Islet precursor cell (in vitro differentiated cells): ENCODE measurements at regions not wholly inside any gene's neighbourhood (a gene's known extent, or its start where the extent isn't known, plus 50 kb on each side); places are given as distances from the start of the nearest gene placed in this dataset.

Experiments
- DNase-seq: peaks from one replicate; pipeline ENCODE4 v3.0.0-alpha.2; 2018

DNA sequence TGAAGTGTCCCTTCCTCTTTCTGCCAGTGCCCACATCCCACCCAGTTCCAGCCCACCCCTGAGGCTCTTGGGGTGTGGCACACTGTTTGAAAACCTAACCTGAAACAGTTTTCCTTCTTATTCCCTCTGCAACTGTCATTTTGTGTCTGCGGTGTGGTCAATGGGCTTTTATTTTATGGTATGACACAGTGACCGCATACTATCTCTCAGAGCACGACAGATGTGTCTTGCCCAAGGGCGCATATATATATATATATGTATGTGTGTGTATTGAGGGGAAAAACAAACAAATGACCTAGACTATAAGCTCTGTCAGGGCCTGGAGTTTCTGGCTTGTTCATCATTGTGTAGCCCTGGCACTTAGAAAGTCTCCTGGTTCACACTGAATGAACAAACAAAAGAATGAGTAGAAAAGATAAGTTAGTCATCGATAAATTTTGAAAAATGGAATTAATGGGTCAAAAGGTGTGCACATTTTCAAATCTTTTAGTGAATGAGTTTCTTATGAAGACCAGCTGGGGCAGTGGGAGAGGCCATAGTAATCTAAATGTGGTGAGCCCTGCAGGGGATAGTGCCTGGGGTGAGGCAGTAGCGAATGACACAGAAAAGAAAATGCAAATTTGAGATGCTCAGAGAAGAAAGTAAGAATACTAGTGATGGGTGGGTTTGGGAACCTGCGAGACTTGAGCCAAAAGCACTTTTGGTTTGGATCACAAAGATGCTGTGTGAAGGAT lies 198.4 kb downstream of the SNX10 start:
- DNase-seq, result no peak

DNA sequence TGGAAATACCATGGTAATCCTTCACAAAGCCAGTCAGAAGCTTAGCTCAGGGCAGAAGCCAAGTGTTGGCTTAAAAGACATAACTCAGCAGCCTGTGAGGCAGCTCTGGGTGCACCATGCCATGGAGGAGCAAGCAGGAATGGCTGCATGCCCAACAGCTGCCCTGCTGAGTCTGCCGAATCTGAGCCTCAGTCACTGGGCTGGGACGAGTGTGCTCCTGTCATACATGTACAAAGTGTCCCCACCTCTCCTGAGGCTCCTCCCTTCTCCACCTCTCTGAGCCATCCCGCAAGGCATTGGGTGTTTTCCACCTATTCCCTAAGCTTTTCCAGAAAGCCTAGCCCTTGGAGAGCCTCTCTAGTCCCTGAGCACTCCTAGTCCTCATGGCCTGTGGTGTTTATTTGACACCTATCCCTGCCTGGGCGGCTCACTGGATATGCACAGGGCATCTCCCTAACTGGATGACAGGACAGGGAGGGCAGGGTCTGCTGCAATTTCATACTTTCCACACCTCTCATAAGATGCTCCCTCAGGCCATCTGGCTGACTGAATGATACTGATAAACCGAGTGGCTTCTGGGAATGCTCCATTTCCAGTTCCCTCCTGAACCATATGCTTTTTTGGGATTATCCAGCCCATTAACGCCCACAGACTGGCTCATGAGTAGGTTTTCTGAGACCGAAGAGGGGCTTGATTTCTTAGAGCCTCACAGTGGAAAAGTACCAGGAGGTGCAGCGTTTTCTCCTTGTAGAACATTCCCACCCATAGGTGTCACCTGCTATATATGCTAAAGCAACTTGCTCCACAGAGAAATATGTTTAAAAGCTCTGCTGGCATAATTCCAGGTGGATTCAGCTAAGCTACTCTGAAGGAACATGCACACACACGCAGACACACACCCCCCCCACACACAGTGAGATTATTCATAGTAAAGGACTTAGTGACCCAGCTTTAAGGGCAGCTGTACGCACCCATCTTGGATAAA lies 199.3 kb downstream of the SNX10 start:
- DNase-seq, result no peak

DNA sequence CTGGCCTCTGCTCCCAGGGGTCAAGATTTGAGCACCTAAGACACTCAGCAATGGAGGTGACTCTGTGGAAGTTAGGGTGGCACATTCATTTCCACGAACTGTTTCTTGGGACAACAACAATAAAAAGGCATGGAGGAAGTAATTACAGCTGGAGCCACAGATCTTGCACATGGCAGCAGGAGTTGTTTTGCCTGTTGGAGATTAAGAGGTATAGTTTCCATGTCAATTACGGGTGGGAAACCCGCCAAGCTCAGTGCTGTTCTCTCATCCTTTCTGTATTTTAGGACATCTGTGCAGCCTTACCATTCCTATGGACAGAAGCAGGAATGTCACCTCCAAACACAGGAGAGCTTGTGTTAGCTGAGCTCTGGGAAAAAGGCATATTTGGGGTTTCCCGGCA lies 201.2 kb downstream of the SNX10 start:
- DNase-seq, result no peak

DNA sequence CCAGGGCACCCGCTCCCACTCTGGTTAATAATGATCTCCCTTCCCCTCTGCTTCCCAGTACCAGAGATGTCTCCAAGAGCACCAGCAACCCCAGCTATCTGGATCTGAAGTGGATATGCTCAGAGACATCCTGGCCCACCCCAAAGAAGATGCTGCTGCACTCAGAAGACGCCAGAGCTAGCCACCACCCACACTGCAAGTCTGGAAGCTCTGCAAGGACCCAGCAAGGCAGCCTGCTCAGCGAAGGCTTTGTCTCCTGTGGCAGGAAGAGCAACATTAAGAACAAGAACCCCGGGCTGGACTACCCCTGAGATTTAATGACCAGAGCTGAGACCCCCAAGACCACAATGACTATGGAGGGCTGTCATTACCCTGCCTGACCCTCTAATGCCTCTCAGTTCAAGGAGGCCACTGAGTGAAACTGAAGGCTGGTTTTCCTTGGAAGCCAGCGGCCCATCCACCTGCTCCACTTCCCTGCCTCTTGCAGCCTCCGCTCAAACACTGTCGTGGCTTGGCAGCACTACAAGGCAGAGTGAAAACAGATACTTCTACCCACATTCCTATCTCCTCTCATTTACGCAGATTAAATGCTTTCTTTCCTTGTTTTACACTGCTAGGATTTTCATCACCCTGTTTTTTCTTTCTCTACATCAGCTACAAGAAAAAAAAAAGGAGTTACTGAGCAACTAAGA lies 202.2 kb downstream of the SNX10 start:
- DNase-seq, result no peak

DNA sequence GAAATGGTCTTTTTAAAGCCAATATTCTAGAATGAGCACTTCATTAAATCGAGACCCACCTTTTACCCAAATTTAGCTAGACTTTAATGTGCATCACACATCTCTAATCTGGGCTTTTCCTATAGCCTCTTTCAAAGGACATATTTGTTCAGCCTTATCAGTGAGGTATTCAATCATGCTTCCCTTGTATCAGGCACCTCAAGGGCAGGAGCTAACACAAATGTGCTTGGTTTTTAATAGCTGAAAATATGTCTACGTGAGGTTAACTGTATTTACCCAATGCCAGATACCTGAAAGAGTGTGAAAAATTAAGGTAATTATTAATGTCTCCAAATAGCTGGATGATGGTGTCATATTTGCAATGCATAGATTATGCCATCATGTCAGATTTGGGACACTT lies 203.9 kb downstream of the SNX10 start:
- no peak for DNase-seq

DNA sequence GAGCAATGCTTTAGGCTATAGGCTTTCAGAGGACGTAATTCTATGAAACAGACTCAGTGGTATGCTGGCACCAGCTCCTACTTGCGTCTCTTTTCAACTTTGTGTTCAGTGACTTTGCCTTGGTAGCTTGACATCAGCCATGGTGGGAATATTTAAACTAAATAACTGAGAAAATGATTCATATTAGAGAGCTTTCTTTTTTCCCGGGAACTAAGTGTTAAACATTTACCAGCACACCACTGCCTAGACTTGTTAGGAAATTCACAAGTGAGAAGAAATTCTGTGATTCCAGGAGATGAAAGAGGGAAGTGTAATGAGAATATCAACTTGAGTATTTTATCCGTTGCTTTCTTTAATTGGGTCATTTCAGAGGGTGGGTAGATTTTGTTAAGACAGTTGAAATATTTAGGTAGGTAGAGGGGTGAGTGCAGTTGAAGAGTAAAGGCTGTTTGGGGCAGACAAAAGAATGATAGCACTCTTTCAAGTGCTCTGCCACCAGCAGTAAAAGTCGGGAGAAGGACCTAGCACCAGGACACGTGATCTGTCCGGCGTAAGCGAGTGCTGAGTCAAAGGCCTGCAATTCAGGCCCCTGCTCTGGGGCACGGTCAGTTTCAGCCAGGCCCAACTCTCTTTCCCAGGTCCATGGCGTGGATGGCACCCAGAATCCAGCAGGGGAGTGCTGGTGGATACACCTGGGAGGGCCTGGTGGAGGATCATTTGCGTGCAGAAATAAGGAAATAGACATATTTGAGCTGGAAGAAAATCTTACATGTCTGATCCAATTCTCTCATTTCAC lies 206.3 kb downstream of the SNX10 start:
- peak; percentile 76 for DNase-seq

DNA sequence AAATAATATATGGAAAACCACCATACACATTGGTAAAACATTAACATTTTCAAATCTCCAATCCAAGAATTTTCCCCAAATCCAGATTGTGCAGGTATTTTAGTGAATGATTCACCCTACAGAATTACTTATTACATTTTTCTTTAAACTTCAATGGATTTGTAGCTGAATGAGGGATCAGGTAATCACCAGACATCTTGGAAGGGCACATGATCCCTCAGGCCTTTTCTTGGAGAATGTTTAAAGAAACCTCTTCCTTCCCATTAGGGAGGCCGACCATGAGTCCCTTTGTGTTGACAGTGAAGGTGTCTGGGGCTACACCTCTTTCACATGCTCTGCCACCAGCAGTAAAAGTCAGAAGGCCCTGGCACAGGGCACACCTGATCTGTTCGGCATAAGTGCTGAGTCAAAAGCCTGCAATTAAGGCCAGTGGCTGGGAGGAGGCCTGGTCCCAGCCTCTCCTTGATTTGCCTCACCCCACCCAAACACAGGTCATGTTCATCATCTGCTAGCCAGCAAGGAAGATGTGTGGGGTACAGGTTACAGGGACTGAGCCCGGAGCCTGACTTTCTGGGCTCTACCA lies 207.7 kb downstream of the SNX10 start:
- DNase-seq, result no peak

DNA sequence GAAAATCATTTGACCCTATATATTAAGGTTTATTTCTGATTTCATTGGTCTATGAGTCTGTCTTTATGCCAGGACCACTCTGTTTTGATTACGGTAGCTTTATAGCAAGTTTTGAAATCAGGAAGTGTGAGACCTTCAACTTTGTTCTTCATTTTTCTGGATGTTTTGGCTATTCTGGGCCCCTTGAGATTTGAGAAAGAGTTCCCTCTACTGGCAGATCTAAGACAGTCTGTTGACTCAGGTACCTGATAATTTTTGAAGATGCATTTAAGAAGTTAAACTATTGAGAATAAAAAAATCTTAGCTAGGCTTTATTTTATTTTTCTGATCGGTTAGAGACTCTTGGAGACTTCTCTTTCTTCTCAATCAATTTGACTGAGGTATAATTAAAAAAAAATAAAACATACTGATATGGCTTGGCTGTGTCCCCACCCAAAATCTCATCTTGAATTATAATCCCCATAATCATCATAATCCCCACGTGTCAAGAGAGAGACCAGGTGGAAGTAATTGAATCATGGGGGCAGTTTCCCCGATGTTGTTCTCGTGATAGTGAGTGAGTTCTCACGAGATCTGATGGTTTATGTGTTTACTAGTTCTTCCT lies 209.2 kb downstream of the SNX10 start:
- no peak for DNase-seq

DNA sequence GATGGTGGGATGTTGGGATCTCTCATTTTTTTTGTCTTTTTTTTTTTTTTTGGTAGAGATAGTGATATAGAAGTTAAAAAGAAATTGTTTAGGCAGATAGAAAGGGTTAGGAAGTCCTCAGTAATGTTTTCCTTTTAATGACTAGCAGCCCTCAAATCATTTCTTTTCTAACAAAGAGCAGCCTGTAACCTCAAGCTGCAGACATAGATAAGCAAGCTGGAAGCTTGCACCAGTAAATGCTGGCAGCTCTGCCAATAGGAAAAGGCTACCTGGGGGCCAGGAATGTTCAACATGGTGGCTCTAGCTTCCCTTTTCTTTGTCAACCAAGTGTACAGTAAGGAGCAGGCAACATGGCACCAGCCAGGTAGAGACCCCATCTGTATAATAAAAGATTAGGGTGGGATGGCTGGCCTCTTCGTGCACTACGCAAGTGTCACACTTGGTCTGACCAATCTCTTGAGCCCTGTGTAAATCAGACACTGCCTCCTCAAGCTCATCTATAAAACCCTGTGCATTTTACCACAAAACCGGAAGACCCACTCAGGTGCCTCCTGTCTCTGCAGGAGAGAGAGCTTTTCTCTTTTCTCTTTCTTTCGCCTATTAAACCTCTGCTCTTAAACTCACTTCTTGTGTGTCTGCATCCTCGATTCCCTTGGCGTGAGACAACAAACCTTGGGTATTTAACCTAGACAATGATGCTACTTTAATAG lies 212.9 kb downstream of the SNX10 start:
- no peak for DNase-seq

DNA sequence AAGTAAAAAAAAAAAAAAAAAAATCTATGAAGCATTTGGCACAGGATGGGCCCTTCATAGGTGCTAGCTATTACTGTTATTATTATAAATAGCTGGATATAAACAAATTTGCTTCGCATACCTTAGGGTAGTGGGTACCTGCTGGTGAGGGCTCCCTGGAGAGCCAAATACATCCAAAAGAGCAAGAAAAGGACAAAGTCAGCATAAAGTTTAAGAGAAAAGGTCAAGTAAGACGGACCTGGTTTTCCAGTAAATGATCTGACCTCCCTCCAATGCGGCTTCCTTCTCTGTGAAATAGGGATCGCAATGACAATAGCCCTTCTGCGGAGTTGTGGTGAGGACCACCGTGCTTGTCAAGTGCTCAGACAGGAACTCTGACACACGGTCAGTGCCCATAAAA lies 214.5 kb downstream of the SNX10 start:
- no peak for DNase-seq

DNA sequence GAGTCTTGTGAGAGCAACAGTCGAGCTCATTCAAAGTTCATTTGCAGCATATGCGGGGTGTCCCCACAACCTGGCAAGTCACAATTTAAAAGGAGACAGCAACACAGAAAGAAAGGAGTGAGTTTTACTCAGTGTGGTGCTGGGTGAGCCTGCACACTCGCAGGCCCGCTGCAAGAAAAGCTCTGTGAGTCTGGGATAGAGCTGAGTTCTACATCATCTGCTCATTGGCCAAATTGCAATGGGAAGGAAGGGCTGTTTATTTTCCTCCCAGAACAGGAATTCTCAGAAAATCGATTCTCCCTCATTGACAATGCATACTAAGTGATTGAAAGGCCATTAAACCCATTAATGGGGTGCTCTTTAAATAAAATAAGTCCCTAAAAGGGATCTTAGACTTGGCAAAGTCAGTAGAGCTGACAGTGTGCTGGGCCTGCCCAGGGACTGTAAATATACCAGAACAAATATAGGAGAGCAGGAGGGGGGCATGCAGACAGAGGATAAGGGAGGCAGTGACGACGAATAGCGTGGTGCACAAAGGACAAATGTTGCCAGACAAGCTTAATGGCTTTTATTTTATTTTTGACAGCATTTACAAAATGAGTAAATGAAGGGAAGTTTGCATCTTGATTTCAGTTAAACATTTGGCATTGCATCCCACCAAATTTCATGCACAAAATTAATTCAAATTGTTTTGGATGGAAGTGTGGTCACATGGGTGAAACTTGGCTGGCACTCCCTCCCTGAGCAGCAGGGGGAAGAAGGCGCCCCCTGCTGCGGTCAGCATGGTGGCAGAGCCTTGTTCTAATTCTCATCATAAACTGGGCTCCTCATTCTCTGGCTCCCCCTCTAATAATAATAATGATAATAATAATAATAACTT lies 215.7 kb downstream of the SNX10 start:
- no peak for DNase-seq

DNA sequence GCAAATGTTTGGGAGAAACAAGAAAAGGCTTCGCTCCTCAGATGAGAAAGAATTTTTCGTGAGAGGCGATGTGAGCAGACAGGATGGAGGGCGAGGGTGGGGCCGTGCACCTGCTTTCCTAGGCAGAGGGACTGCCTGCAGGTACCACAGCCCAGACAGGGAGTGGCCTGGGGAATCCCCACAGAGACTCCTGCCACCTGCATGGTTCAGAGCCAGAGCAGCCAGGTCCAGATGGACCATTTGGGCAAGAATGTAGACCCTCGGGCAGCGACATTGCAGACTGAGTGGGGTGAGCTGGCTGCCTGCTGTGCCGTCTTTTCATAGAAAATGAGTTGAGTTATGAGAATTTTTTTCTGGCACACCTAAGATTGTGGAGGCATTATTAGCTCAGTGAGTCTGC lies 216.8 kb downstream of the SNX10 start:
- DNase-seq, result no peak

DNA sequence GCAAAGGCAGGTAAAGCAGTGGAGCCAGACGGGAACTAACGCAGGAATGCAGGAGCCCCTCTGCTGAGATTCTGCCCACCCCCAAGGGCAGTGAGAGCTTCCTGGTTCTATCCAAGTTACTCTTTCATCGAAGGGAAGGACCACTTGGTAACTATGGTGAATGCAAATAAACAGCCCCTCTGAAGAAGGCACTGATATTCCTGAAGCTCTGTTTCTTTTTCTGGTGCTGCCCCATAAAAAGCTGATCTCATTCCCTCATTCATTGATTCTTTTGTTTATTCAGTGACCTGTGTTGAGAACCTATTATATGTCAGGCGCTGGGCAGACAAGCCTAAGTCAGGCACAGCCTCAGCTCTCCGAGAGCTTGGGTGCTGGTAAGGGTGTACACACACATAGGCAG lies 217.3 kb downstream of the SNX10 start:
- no peak for DNase-seq

DNA sequence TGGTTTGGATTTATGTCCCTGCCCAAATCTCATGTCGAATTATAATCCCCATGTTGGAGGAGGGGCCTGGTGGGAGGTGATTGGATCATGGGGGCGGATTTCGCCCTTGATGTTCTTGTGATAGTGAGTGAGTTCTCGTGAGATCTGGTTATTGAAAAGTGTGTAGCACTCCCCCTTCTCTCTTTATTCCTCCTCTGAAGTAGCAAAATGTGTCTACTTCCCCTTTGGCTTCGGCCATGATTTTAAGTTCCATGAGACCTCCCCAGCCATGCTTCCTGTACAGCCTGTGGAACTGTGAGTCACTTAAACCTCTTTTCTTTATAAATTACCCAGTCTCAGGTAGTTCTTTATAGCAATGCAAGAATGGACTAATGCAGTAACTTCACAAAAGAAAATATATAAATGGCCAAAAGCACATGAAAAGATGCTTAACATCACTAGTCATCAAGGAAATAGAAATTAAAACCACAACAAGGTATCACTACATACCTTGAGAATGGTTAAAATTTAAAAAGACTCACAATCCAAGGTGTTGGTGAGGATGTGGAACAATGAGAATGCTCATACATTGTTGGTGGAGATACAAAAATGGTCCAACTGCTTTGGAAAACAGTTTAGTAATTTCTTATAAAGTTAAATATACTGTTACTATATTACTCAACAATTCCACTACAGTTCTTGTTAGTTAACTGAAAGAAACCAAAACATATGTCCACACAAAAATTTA lies 218.7 kb downstream of the SNX10 start:
- no peak for DNase-seq

DNA sequence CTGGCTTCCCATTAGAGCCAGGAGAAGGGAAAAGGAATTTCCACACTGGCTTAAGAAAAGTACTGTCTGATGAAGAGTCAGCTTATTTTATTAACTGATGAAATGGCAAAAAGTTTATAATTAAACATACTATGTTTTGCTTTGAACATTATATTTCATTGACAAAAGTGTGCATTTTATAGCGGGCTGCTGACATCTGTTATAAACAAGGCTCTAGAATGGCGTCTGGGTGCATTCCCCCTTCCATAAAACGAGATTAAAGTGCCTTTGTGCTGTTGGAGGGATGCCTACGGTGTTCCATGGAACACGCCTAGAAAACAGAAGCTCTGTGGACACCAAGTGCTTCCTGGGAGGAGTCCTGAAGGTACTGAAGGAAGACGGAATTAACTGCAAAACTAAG lies 220.2 kb downstream of the SNX10 start:
- no peak for DNase-seq

DNA sequence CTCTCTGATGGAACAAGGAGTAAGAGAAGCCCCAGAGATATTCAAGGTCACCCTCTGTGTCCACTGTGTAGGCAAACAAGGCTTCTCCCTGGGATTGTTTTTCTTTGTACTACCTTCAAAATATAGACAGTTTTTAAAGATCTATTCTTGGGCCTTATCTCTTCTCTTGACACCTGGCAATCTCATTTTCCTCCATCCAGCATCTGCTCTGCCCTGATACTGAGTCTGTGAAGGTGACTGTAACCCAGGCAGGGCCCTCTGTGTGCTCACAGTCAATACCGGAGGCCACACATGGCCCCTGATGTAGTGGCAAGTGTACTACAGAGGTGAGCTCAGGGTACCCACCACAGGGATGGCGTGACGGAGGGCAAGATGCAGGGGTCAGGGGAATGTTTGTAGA lies 221.1 kb downstream of the SNX10 start:
- no peak for DNase-seq

DNA sequence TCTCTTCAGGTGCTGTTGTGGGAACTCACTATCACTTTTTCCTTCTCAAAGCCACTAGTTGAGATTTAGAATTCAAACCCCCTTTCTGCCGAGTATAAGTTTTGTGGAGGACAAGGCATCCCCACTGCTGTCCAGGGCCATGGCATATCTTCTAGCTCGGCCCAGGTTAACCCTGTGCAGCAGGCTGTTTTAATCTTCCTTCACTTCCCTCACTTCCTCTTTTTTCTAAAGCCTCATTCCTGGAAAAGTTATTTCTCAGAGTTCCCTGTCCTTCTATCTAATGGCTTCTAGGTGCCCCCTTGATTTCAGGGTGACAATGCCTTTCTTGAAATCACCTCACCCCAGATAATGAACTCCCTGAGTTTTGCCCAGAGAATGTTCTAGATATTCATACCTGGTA lies 222.3 kb downstream of the SNX10 start:
- no peak for DNase-seq

DNA sequence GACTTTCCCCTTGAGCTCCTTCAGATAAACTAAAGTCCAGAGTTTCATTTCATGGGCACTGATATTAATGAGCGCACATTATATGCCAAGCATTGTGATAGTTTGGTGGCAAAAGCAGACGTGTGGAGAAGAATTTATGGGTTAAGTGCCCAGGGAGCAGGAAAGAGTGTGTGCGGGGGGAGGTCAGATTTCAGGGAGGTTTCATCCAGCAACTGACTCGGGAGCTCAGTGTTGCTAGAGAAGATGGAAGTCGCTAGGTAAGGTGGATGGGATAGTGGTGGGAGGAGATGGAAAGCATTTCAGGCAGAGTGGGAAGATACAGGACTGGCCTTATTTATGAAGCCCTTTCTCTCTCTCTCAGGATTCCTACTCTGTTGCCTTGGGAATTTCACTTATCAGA lies 223.0 kb downstream of the SNX10 start:
- DNase-seq, result no peak

DNA sequence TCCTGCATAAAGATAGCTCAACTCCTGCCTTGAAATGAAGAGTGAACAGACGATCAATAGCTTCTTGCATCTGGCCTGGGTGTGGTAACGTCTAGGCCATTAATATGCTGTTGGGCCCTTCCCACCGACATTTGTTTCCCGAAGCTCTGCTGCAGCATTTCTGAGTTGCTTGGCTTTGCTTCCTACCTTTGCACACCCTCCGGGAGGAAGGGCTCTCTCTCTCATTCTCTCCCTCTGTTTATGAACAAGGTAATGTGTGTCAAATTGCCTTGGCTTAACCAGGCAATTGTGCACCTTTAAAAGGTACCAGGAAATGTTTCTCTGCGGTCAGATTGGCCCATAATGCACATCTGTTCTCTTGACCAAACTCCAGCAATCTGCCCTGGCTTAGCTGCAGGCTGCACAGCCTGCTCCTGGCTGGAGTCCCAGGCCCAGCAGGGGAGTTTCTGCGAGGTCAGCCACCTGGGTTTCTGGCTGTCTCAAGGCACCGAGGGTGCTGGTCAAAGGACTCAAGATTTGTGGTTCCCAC lies 223.7 kb downstream of the SNX10 start:
- DNase-seq, result no peak
